ENCODE measurements at regions not wholly inside any gene's neighbourhood (a gene's known extent, or its start where the extent isn't known, plus 50 kb on each side); places are given as distances from the start of the nearest gene placed in this dataset.
"Not testable (repeated sequence)": the region's sequence is repeated elsewhere in the genome, so short reads cannot be mapped to it uniquely, and the experiment has no call there.

DNA sequence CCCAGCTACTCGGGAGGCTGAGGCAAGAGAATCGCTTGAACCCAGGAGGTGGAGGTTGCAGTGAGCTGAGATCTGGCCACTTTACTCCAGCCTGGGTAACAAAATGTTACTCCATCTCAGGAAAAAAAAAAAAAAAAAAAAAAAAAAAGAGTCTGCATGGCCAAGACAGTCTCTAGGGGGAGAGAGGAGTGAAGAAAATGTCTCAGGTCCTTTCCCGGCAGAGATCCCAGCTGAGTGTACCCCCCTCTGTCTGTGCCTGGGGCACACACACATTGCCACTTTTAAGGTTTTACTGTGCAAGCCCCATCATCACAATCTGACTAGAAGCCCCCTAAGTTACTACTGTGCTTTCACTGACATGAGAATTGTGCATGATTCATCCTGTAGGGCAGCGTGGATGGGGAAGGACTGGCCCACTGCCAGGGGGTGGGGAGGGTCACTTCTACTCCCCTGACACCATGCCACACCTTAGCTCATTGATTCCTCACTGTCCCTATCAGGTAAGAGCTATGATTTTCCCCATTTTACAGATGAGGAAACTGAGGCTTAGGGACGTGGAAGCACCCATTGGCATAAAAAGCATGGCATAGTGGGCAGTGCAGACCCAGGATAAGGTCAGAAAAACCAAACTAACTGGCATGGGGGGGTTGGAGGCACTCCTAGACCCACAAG, 102.3 kb upstream of the LARP1 start:
- DNase-seq: peak; percentile 43

- not testable (repeated sequence) for DNase-seq
These were observed 103.4 kb upstream of the LARP1 start for GRCh38 chr5:154651795-154652194.

GRCh38 chr5:154648706-154649105, 106.5 kb upstream of the LARP1 start:
- DNase-seq: peak; percentile 91

- no peak for DNase-seq
These were observed 106.9 kb upstream of the LARP1 start for GRCh38 chr5:154648229-154648628.

GRCh38 chr5:154647761-154648145, 107.4 kb upstream of the LARP1 start:
- DNase-seq: peak; percentile 38

GRCh38 chr5:154647114-154647760, 107.9 kb upstream of the LARP1 start:
- peak; percentile 86 for DNase-seq

GRCh38 chr5:154646745-154647113, 108.4 kb upstream of the LARP1 start:
- DNase-seq: no peak

DNA sequence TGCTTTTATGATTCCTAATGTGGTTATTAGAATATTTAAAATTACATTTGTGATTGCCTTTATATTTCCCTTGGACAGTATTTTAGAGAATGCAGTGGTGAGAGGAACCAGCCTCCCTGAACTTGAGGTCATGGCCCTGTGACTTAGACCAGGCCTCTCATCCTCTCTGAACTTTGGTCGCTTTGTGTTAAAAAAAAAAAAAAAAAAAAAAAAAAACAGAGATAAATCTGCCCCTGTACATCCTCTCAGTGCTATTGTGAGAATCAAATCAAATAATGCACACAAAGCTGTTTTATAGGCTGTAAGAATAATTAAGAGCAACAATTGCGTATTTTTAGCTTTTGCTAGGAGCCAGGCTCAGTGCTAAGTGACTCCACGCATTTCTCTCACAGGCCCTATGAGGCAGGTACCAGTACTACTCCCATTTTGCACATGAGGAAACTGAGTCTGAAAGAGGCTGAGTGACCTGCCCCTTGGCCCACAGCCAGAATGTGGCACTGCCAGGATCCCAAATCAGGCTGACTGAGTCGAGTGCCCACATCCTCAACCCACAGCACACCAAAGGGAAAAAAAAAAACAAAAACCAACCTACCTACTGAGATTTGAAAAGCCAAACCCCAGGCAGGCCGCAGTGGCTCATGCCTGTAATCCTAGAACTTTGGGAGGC, 110.3 kb upstream of the LARP1 start:
- no peak for DNase-seq

DNA sequence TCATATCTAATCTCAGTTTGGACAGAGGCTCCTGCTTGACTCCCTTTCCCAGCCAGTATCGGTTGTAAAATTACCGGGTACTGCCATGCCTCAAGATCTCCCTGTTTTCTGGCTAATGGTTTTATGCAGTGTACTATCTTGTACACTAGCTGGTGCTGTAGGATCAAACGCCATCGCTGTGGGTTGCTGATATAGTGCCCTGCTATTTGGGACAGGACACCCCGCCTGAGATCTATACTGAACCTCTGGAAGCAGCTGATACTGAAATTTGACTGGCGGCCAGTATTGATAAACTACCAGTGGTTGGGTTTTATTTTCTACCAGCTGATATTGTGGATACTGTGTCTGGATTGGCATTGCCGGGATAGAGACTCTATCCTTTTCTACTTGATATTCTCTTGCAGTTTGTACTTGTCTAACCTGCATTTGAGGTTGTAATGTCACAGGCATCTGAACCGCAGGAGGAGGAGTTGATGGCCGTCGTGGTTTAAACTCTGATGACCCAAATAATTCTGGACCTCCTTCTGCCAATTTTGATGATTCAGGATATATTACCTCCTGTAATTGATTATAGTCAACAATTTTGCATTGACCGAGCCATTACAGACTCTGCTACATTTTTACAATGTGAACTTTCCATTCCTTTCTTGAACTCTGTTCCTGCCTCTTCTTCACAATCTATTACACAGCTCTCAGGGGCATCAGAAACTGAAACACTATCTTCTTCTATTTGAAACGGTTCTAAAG, 112.5 kb upstream of the LARP1 start:
- DNase-seq: peak; percentile 92

GRCh38 chr5:154640213-154640831, 114.9 kb upstream of the LARP1 start:
- DNase-seq: peak; percentile 61

DNA sequence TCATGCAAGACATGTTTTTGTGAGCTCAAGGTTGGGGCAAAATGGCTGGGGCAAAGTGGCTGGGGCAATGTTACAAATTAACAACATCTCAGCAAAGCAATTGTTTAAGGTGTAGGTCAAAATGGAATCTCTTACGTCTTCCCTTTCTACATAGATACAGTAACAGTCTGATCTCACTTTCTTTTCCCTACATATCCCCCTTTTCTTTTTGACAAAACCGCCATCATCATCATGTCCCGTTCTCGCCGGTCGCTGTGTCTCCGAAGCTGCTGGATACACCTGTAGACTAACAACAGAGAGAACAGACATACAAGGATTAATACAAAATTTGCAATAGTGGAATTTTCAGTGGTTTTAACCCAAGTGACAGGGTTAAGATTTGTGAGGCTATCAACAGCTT, 118.4 kb upstream of the LARP1 start:
- not testable (repeated sequence) for DNase-seq

GRCh38 chr5:154636271-154636670, 118.9 kb upstream of the LARP1 start:
- not testable (repeated sequence) for DNase-seq

DNA sequence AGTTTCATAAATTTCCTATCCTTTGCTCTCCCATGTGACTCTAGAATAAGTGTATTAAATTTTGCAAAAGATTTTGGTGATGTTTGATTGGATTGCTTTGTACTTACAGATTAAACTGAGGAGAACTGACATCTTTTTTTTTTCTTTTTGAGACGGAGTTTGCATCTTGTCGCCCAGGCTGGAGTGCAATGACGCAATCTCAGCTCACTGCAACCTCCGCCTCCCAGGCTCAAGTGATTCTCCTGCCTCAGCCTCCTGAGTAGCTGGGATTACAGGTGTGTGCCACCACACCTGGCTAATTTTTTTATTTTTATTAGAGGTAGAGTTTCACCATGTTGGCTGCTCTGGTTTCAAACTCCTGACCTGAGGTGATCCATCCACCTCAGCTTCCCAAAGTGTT, 121.4 kb upstream of the LARP1 start:
- not testable (repeated sequence) for DNase-seq

DNA sequence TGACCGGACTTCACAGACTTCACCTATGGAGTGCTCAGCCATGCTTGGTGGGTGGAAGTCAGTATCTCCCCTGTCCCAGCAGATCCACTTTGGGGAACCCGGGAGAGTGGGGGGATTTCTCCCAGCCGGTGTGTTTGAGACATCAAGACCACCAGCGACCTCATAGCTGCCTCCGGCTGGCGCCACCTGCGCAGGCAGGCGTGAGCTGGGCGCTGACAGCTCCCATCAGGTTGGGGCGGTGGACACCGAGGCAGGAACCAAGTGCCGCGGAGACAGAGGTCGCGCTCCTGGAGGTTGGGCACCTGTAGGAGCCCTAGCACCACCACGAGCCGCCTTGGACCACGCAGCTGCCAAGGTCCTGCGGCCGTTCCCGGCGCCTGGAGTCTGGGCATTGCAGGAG, 124.0 kb upstream of the LARP1 start:
- no peak for DNase-seq

- DNase-seq: no peak
These were observed 124.8 kb upstream of the LARP1 start for GRCh38 chr5:154630410-154630809.

- no peak for DNase-seq
These were observed 126.5 kb upstream of the LARP1 start for GRCh38 chr5:154628685-154629084.

- peak; percentile 65 for DNase-seq
These were observed 127.2 kb upstream of the LARP1 start for GRCh38 chr5:154627698-154628678.

- no peak for DNase-seq
These were observed 128.2 kb upstream of the LARP1 start for GRCh38 chr5:154626876-154627557.

DNA sequence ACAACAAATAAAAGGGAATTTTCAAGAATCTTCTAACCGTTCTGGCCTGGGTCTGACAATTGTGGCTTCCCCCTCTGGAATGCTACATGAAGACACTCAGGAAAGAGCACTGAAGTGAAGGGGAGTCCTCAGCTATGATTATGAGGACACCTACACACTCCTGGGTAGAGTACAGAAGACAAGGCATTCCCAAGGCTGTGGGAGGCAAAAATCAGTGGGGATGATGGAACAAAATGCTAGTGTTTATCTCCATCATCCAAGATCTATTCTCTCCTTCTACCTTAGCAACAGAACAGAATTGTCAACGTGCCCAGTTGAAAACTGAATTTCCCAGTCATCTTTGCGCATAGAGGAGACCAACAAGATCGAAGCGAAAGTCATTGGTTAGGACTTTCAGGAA, 130.1 kb upstream of the LARP1 start:
- DNase-seq: no peak

DNA sequence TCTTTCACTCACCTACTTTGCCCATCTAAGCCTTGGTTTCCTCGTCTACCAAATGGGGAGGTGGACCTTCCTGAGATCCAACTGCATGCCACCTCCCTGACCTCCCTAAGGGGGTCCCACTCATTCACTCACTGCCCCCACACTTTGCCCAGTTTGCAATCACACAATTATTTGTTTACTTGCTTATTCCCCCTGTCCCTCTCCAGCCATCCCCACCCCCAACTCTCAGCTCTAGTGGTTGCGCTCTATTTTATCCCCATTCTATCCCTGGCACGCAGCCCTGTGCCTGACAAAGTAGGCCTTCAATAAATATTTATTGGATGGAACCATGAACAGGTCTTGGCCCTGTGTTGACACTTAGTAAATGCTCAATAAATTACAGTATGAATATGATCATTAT, 130.8 kb upstream of the LARP1 start:
- DNase-seq: no peak

GRCh38 chr5:154620411-154620810, 134.8 kb upstream of the LARP1 start:
- DNase-seq: no peak

All from hematopoietic multipotent progenitor cell treated with erythropoietin and hydrocortisone succinate and interleukin-3 and kit ligand, for 6 days (in vitro differentiated cells).